HEK293 (cell line): ENCODE measurements at regions not wholly inside any gene's neighbourhood (a gene's known extent, or its start where the extent isn't known, plus 50 kb on each side); places are given as distances from the start of the nearest gene placed in this dataset.

Experiments
- CTCF ChIA-PET: fragments of 350-600 bp; formaldehyde crosslinking; extraction: SDS; loops from one replicate; lab custom pipeline; 2021; ENCODE audit warnings: antibody characterized with exemption; lab: Yijun Ruan, JAX
- POLR2A ChIA-PET: fragments of 300-600 bp; formaldehyde crosslinking; extraction: SDS; loops from one replicate; lab custom pipeline; 2020; ENCODE audit warnings: antibody characterized with exemption, inconsistent platforms; lab: Yijun Ruan, JAX
- H3K27ac ChIP-seq: fragments of 200-500 bp; sonication (Bioruptor generic); 2 replicates; pipeline ENCODE4 v1.5.1; 2014; ENCODE audit warnings: low read depth, low read length, control low read depth, inconsistent platforms; ENCODE audit errors: extremely low read depth
- H3K36me3 ChIP-seq, 2 experiments: fragments of 200-500 bp in 1 of 2; sonication (Bioruptor generic) in 1 of 2; 1 replicate in 1 of 2; 2 replicates in 1 of 2; pipeline ENCODE4 v1.5.1; 2014 to 2017; ENCODE audit warnings: inconsistent platforms in 2 of 2, low read length in 2 of 2; ENCODE audit not compliant: control insufficient read depth in 2 of 2, insufficient read depth in 1 of 2
- H3K4me1 ChIP-seq: fragments of 200-500 bp; sonication (Bioruptor generic); 2 replicates; pipeline ENCODE4 v1.5.1; 2014; ENCODE audit warnings: mild to moderate bottlenecking, low read length, inconsistent platforms; ENCODE audit not compliant: control insufficient read depth, insufficient read depth
- H3K4me3 ChIP-seq: 2 replicates; pipeline ENCODE4 v1.5.1; 2011; ENCODE audit warnings: low read depth, mild to moderate bottlenecking, control low read depth, low read length, moderate library complexity
- H3K9me3 ChIP-seq: fragments of 200-500 bp; sonication (Bioruptor generic); 2 replicates; pipeline ENCODE4 v1.5.1; 2014; ENCODE audit warnings: low read depth, low read length, inconsistent platforms; ENCODE audit not compliant: control insufficient read depth, insufficient read depth
- BCL11A ChIP-seq: fragments of 450-650 bp; formaldehyde crosslinking; IDR thresholded peaks from 2 replicates; pipeline ENCODE4 v1.5.1; 2016; ENCODE audit warnings: low read depth, missing biosample characterization, missing genetic modification characterization
- HOXD13 ChIP-seq: sonication (generic); formaldehyde crosslinking; IDR thresholded peaks from 2 replicates; pipeline ENCODE4 v1.8.0; 2022; ENCODE audit warnings: missing genetic modification reagents, borderline replicate concordance
- KLF16 ChIP-seq: fragments of 450-650 bp; formaldehyde crosslinking; IDR thresholded peaks from 2 replicates; pipeline ENCODE4 v1.5.1; 2017; ENCODE audit warnings: missing biosample characterization, missing genetic modification characterization
- KLF17 ChIP-seq: fragments of 450-650 bp; formaldehyde crosslinking; IDR thresholded peaks from 2 replicates; pipeline ENCODE4 v1.5.1; 2016; ENCODE audit warnings: missing biosample characterization, missing genetic modification characterization
- OVOL3 ChIP-seq: fragments of 450-650 bp; formaldehyde crosslinking; IDR thresholded peaks from 2 replicates; pipeline ENCODE4 v1.5.1; 2016; ENCODE audit warnings: missing biosample characterization, missing genetic modification characterization
- PRDM1 ChIP-seq: fragments of 450-650 bp; formaldehyde crosslinking; IDR thresholded peaks from 2 replicates; pipeline ENCODE4; 2016; ENCODE audit warnings: missing biosample characterization, missing genetic modification characterization
- ZBTB10 ChIP-seq: fragments of 450-650 bp; formaldehyde crosslinking; IDR thresholded peaks from 2 replicates; pipeline ENCODE4 v1.5.1; 2016; ENCODE audit warnings: missing biosample characterization, missing genetic modification characterization
- ZBTB17 ChIP-seq: fragments of 450-650 bp; formaldehyde crosslinking; IDR thresholded peaks from 2 replicates; pipeline ENCODE4 v1.5.1; 2016; ENCODE audit warnings: missing biosample characterization, missing genetic modification characterization
- ZBTB48 ChIP-seq: fragments of 450-650 bp; formaldehyde crosslinking; IDR thresholded peaks from 2 replicates; pipeline ENCODE4 v1.5.1; 2016; ENCODE audit warnings: missing biosample characterization, missing genetic modification characterization
- ZFHX2 ChIP-seq: fragments of 450-650 bp; formaldehyde crosslinking; conservative IDR thresholded peaks from 2 replicates; pipeline ENCODE4 v1.5.1; 2016; ENCODE audit warnings: missing biosample characterization, missing genetic modification characterization
- ZNF184 ChIP-seq: fragments of 450-650 bp; IDR thresholded peaks from 2 replicates; pipeline ENCODE4 v1.5.1; 2018; ENCODE audit warnings: missing biosample characterization, mild to moderate bottlenecking, missing genetic modification characterization
- ZNF2 ChIP-seq: fragments of 450-650 bp; formaldehyde crosslinking; IDR thresholded peaks from 2 replicates; pipeline ENCODE4 v1.5.1; 2016; ENCODE audit warnings: missing biosample characterization, missing genetic modification characterization
- ZNF23 ChIP-seq: fragments of 450-650 bp; formaldehyde crosslinking; IDR thresholded peaks from 2 replicates; pipeline ENCODE4 v1.5.1; 2016; ENCODE audit warnings: missing biosample characterization, missing genetic modification characterization, borderline replicate concordance
- ZNF350 ChIP-seq: fragments of 450-650 bp; formaldehyde crosslinking; IDR thresholded peaks from 2 replicates; pipeline ENCODE4 v1.5.0; 2017; ENCODE audit warnings: missing biosample characterization, mild to moderate bottlenecking, missing genetic modification characterization
- ZNF423 ChIP-seq: fragments of 450-650 bp; formaldehyde crosslinking; IDR thresholded peaks from 2 replicates; pipeline ENCODE4 v1.5.1; 2016; ENCODE audit warnings: missing biosample characterization, missing genetic modification characterization
- ZNF549 ChIP-seq: fragments of 450-650 bp; IDR thresholded peaks from 2 replicates; pipeline ENCODE4 v1.5.1; 2018; ENCODE audit warnings: missing biosample characterization, missing genetic modification characterization, mild to moderate bottlenecking, inconsistent platforms, moderate library complexity
- ZNF580 ChIP-seq: fragments of 450-650 bp; formaldehyde crosslinking; IDR thresholded peaks from 2 replicates; pipeline ENCODE4 v1.5.1; 2016; ENCODE audit warnings: missing biosample characterization, missing genetic modification characterization
- ZNF629 ChIP-seq: fragments of 450-650 bp; formaldehyde crosslinking; IDR thresholded peaks from 2 replicates; pipeline ENCODE4 v1.5.1; 2017; ENCODE audit warnings: missing biosample characterization, missing genetic modification characterization
- ZNF704 ChIP-seq: fragments of 450-650 bp; formaldehyde crosslinking; IDR thresholded peaks from 2 replicates; pipeline ENCODE4 v1.5.1; 2016; ENCODE audit warnings: missing biosample characterization, missing genetic modification characterization
- ZNF76 ChIP-seq: fragments of 450-650 bp; formaldehyde crosslinking; IDR thresholded peaks from 2 replicates; pipeline ENCODE4; 2016; ENCODE audit warnings: low read depth, missing biosample characterization, missing genetic modification characterization, borderline replicate concordance
- ZSCAN4 ChIP-seq: fragments of 450-650 bp; formaldehyde crosslinking; IDR thresholded peaks from 2 replicates; pipeline ENCODE4 v1.5.1; 2017; ENCODE audit warnings: missing biosample characterization, missing genetic modification characterization

- Histone ChIP-seq H3K9me3 (no peaks in the 10 kb centered on the region), H3K4me3 (no peak overlapping the region), H3K4me1 (no peaks in the 10 kb centered on the region), H3K27ac (no peak overlapping the region), H3K36me3 (no peaks in the 10 kb centered on the region)
- POLR2A ChIA-PET, result no interaction called here
- TF ChIP-seq ZNF704 (no peak), ZNF350 (tag by site-specific recombination) (no peak), ZNF76 (tag by site-specific recombination) (no peak)
- CTCF ChIA-PET, result no interaction called here
Observed at GRCh38 chr1:105427543-105427942, 1628.9 kb upstream of the PRMT6 start.

- TF ChIP-seq ZNF184 (tag by site-specific recombination) (no peak), ZBTB48 (tag by site-specific recombination) (no peak), ZNF704 (no peak), KLF17 (no peak), ZSCAN4 (tag by site-specific recombination) (no peak), HOXD13 (CRISPR knock-in tag) (no peak), KLF16 (tag by site-specific recombination) (no peak), ZNF580 (tag by site-specific recombination) (no peak), OVOL3 (tag by site-specific recombination) (no peak), PRDM1 (no peak), ZNF23 (no peak), ZBTB17 (tag by site-specific recombination) (no peak), ZNF2 (tag by site-specific recombination) (no peak), ZNF549 (tag by site-specific recombination) (no peak), ZNF423 (no peak), ZNF629 (tag by site-specific recombination) (no peak), ZFHX2 (tag by site-specific recombination) (no peak), ZBTB10 (tag by site-specific recombination) (no peak), BCL11A (no peak)
- CTCF ChIA-PET, result no interaction called here
- Histone ChIP-seq H3K4me3 (no peak overlapping the region), H3K36me3 (no peaks in the 10 kb centered on the region), H3K4me1 (no peaks in the 10 kb centered on the region), H3K27ac (no peak overlapping the region), H3K9me3 (no peaks in the 10 kb centered on the region)
- POLR2A ChIA-PET, result no interaction called here
Observed at GRCh38 chr1:105436589-105437259, 1619.8 kb upstream of the PRMT6 start.
